HAP-1 (cell line): ENCODE measurements at regions not wholly inside any gene's neighbourhood (a gene's known extent, or its start where the extent isn't known, plus 50 kb on each side); places are given as distances from the start of the nearest gene placed in this dataset.

Source experiments
- DNase-seq, 2 experiments: peaks; one replicate each; pipeline ENCODE4 v3.0.0-alpha.2; 2016 to 2020; ENCODE audit warnings: low spot score in 2 of 2
- H3K27me3 ChIP-seq: fragments of 250-450 bp; sonication (Bioruptor Pico); 2 replicates; pipeline ENCODE4 v1.5.1; 2020; ENCODE audit warnings: low read depth, mild to moderate bottlenecking, moderate library complexity
- H3K36me3 ChIP-seq: fragments of 250-450 bp; sonication (Bioruptor Pico); replicated peaks from 2 replicates; pipeline ENCODE4 v1.5.1; 2020; ENCODE audit warnings: mild to moderate bottlenecking
- H3K4me1 ChIP-seq: fragments of 250-450 bp; sonication (Bioruptor Pico); 2 replicates; pipeline ENCODE4 v1.5.1; 2020; ENCODE audit warnings: mild to moderate bottlenecking
- H3K4me3 ChIP-seq: fragments of 250-450 bp; sonication (Bioruptor Pico); 2 replicates; pipeline ENCODE4 v1.5.1; 2020; ENCODE audit warnings: mild to moderate bottlenecking, moderate library complexity
- H3K9me3 ChIP-seq: fragments of 250-450 bp; sonication (Bioruptor Pico); 2 replicates; pipeline ENCODE4 v1.5.1; 2020; ENCODE audit warnings: mild to moderate bottlenecking, moderate library complexity
- in situ Hi-C: fragments of 300-500 bp; cut with MboI; formaldehyde crosslinking; loops from 3 replicates; pipeline ENCODE4 v1.14.3; 2020; ENCODE audit warnings: low sequenced_read_pairs, inconsistent platforms, mixed read lengths

GRCh38 chr13:34421858-34422475 is 520.1 kb upstream of the NBEA start:
- DNase-seq, result no peak
- Histone ChIP-seq H3K4me3 (no peak overlapping the region), H3K4me1 (no peaks in the 10 kb centered on the region), H3K27me3 (no peaks in the 10 kb centered on the region), H3K9me3 (no peaks in the 10 kb centered on the region), H3K36me3 (no peaks in the 10 kb centered on the region)
- in situ Hi-C loops, result no loop called here

GRCh38 chr13:34422956-34423355 is 519.1 kb upstream of the NBEA start:
- H3K4me1 ChIP-seq, result no peaks in the 10 kb centered on the region
- H3K4me3 ChIP-seq, result no peak overlapping the region
- DNase-seq, result no peak
- H3K27me3 ChIP-seq, result no peaks in the 10 kb centered on the region
- in situ Hi-C loops, result no loop called here
- no peaks in the 10 kb centered on the region for H3K36me3 ChIP-seq
- no peaks in the 10 kb centered on the region for H3K9me3 ChIP-seq

GRCh38 chr13:34425327-34425949 is 516.6 kb upstream of the NBEA start:
- Histone ChIP-seq H3K9me3 (no peaks in the 10 kb centered on the region), H3K36me3 (no peaks in the 10 kb centered on the region), H3K4me3 (no peak overlapping the region), H3K4me1 (no peaks in the 10 kb centered on the region), H3K27me3 (no peaks in the 10 kb centered on the region)
- no peak for DNase-seq
- in situ Hi-C loops, result no loop called here

- no peak overlapping the region for H3K4me3 ChIP-seq
- in situ Hi-C loops, result no loop called here
- no peak for DNase-seq
- H3K27me3 ChIP-seq, result no peaks in the 10 kb centered on the region
- H3K9me3 ChIP-seq, result no peaks in the 10 kb centered on the region
- H3K4me1 ChIP-seq, result no peaks in the 10 kb centered on the region
- no peaks in the 10 kb centered on the region for H3K36me3 ChIP-seq
Measured at GRCh38 chr13:34428911-34429310, 513.2 kb upstream of the NBEA start.

- no peaks in the 10 kb centered on the region for H3K4me1 ChIP-seq
- H3K4me3 ChIP-seq, result no peak overlapping the region
- DNase-seq, result no peak
- in situ Hi-C loops, result no loop called here
- H3K9me3 ChIP-seq, result no peaks in the 10 kb centered on the region
- H3K27me3 ChIP-seq, result no peaks in the 10 kb centered on the region
- H3K36me3 ChIP-seq, result no peaks in the 10 kb centered on the region
Measured at GRCh38 chr13:34430294-34430693, 511.8 kb upstream of the NBEA start.

GRCh38 chr13:34431827-34432581 is 510.1 kb upstream of the NBEA start:
- H3K9me3 ChIP-seq, result no peaks in the 10 kb centered on the region
- H3K4me1 ChIP-seq, result no peaks in the 10 kb centered on the region
- in situ Hi-C loops, result no loop called here
- DNase-seq, result peak in 1 of 2 experiments; percentile 5
- no peak overlapping the region for H3K4me3 ChIP-seq
- no peaks in the 10 kb centered on the region for H3K36me3 ChIP-seq
- no peaks in the 10 kb centered on the region for H3K27me3 ChIP-seq

GRCh38 chr13:34435338-34435737 is 506.7 kb upstream of the NBEA start:
- H3K9me3 ChIP-seq, result no peaks in the 10 kb centered on the region
- DNase-seq, result no peak
- H3K4me3 ChIP-seq, result no peak overlapping the region
- no peaks in the 10 kb centered on the region for H3K4me1 ChIP-seq
- in situ Hi-C loops, result no loop called here
- no peaks in the 10 kb centered on the region for H3K36me3 ChIP-seq
- H3K27me3 ChIP-seq, result no peaks in the 10 kb centered on the region

- Histone ChIP-seq H3K27me3 (no peaks in the 10 kb centered on the region), H3K36me3 (no peaks in the 10 kb centered on the region), H3K4me3 (no peak overlapping the region), H3K9me3 (no peaks in the 10 kb centered on the region; the same call in 1 of the 2 replicates), H3K4me1 (no peaks in the 10 kb centered on the region)
- no peak for DNase-seq
- in situ Hi-C loops, result no loop called here
Measured at GRCh38 chr13:34437873-34438272, 504.2 kb upstream of the NBEA start.

GRCh38 chr13:34452831-34453230 is 489.2 kb upstream of the NBEA start:
- H3K9me3 ChIP-seq, result no peaks in the 10 kb centered on the region
- H3K4me3 ChIP-seq, result no peak overlapping the region
- DNase-seq, result no peak
- no peaks in the 10 kb centered on the region for H3K36me3 ChIP-seq
- no peaks in the 10 kb centered on the region for H3K27me3 ChIP-seq
- no peaks in the 10 kb centered on the region for H3K4me1 ChIP-seq
- in situ Hi-C loops, result no loop called here

- Histone ChIP-seq H3K36me3 (no peaks in the 10 kb centered on the region), H3K9me3 (no peaks in the 10 kb centered on the region), H3K4me3 (no peak overlapping the region), H3K27me3 (no peaks in the 10 kb centered on the region), H3K4me1 (no peaks in the 10 kb centered on the region)
- in situ Hi-C loops, result no loop called here
- no peak for DNase-seq
Measured at GRCh38 chr13:34458756-34459715, 483.0 kb upstream of the NBEA start.

- no peak for DNase-seq
- in situ Hi-C loops, result no loop called here
- Histone ChIP-seq H3K9me3 (no peaks in the 10 kb centered on the region), H3K4me3 (no peak overlapping the region), H3K27me3 (no peaks in the 10 kb centered on the region), H3K4me1 (no peaks in the 10 kb centered on the region), H3K36me3 (no peaks in the 10 kb centered on the region)
Measured at GRCh38 chr13:34459856-34460255, 482.2 kb upstream of the NBEA start.

- in situ Hi-C loops, result no loop called here
- H3K36me3 ChIP-seq, result no peaks in the 10 kb centered on the region
- H3K9me3 ChIP-seq, result no peaks in the 10 kb centered on the region
- H3K27me3 ChIP-seq, result no peaks in the 10 kb centered on the region
- no peak for DNase-seq
- H3K4me3 ChIP-seq, result no peak overlapping the region
- H3K4me1 ChIP-seq, result no peaks in the 10 kb centered on the region
Measured at GRCh38 chr13:34462843-34463242, 479.2 kb upstream of the NBEA start.

GRCh38 chr13:34464011-34464410 is 478.1 kb upstream of the NBEA start:
- in situ Hi-C loops, result no loop called here
- no peak overlapping the region for H3K4me3 ChIP-seq
- H3K9me3 ChIP-seq, result no peaks in the 10 kb centered on the region
- H3K36me3 ChIP-seq, result no peaks in the 10 kb centered on the region
- H3K27me3 ChIP-seq, result no peaks in the 10 kb centered on the region
- DNase-seq, result no peak
- no peaks in the 10 kb centered on the region for H3K4me1 ChIP-seq
